ENCODE measurements at regions not wholly inside any gene's neighbourhood (a gene's known extent, or its start where the extent isn't known, plus 50 kb on each side); places are given as distances from the start of the nearest gene placed in this dataset.
"Not testable (repeated sequence)": the region's sequence is repeated elsewhere in the genome, so short reads cannot be mapped to it uniquely, and the experiment has no call there.

- H2AFZ ChIP-seq (replicated peaks; ENCODE audit: low read length, poor library complexity); H3K14ac ChIP-seq (replicated peaks; ENCODE audit: low read depth, low read length); H2BK15ac ChIP-seq (ENCODE audit: low read depth, low read length); BruUV-seq (replicated peaks); ATAC-seq (ENCODE audit: low read depth); H3K9me3 ChIP-seq (ENCODE audit: control insufficient read depth, insufficient read depth, low read length); DNase-seq; H3K79me1 ChIP-seq (ENCODE audit: low read depth in 1 of 2, low read length in 2 of 2); H2BK5ac ChIP-seq (ENCODE audit: low read depth, low read length, poor library complexity, severe bottlenecking); H3K36me3 ChIP-seq (ENCODE audit: control insufficient read depth, insufficient read depth, low read length); H4K5ac ChIP-seq (ENCODE audit: low read depth, low read length); H3K9me1 ChIP-seq (ENCODE audit: insufficient read depth, low read length); H3K4me2 ChIP-seq (ENCODE audit: low read depth, low read length); H3K4me1 ChIP-seq (ENCODE audit: control insufficient read depth, insufficient read depth, low read length); H2AK5ac ChIP-seq (ENCODE audit: low read depth, low read length); H3K4me3 ChIP-seq (ENCODE audit: insufficient read depth, low read depth, low read length); in situ Hi-C loops (cut with MboI; ENCODE audit: low sequenced_read_pairs); H4K20me1 ChIP-seq (ENCODE audit: insufficient read depth, low read length); H3K9ac ChIP-seq (ENCODE audit: low read depth, low read length); H3K23ac ChIP-seq (ENCODE audit: low read depth, low read length); H3K18ac ChIP-seq (ENCODE audit: low read depth, low read length); H3K27me3 ChIP-seq (ENCODE audit: control insufficient read depth, insufficient read depth, low read length); CTCF ChIA-PET; H3K56ac ChIP-seq (ENCODE audit: extremely low read depth, insufficient read depth, low read length); H2AK9ac ChIP-seq (replicated peaks; ENCODE audit: low read depth, low read length, poor library complexity); H4K91ac ChIP-seq (ENCODE audit: insufficient read depth, low read depth, low read length); dilution Hi-C loops (cut with HindIII; ENCODE audit: low sequenced_read_pairs, unreplicated experiment); H3K4ac ChIP-seq (ENCODE audit: low read depth, low read length); H4K8ac ChIP-seq (ENCODE audit: low read depth in 2 of 2, low read length in 2 of 2); H3K27ac ChIP-seq (ENCODE audit: insufficient read depth, low read length); intact Hi-C loops (cut with micrococcal nuclease); POLR2A ChIA-PET (ENCODE audit: unreplicated experiment); H2BK20ac ChIP-seq (ENCODE audit: low read depth, low read length); H2BK120ac ChIP-seq (ENCODE audit: low read depth, low read length): not testable (repeated sequence)
- no CpG with 5 or more reads among the region's 5 CpGs for WGBS, 2 experiments (ENCODE audit: extremely low coverage in 2 of 2, insufficient read length in 1 of 2)
These were observed 74.2 kb downstream of the KCNJ18 start for GRCh38 chr17:21766565-21766964.

GRCh38 chr17:21767162-21768156, 75.1 kb downstream of the KCNJ18 start:
- H3K27ac ChIP-seq (ENCODE audit: insufficient read depth, low read length); H3K23ac ChIP-seq (ENCODE audit: low read depth, low read length); in situ Hi-C loops (cut with MboI; ENCODE audit: low sequenced_read_pairs); H4K8ac ChIP-seq (ENCODE audit: low read depth in 2 of 2, low read length in 2 of 2); H3K4me2 ChIP-seq (ENCODE audit: low read depth, low read length); H3K14ac ChIP-seq (replicated peaks; ENCODE audit: low read depth, low read length); H2BK15ac ChIP-seq (ENCODE audit: low read depth, low read length); H4K91ac ChIP-seq (ENCODE audit: insufficient read depth, low read depth, low read length); H2BK5ac ChIP-seq (ENCODE audit: low read depth, low read length, poor library complexity, severe bottlenecking); DNase-seq; intact Hi-C loops (cut with micrococcal nuclease); H3K4ac ChIP-seq (ENCODE audit: low read depth, low read length); H3K56ac ChIP-seq (ENCODE audit: extremely low read depth, insufficient read depth, low read length); H2AFZ ChIP-seq (replicated peaks; ENCODE audit: low read length, poor library complexity); H4K5ac ChIP-seq (ENCODE audit: low read depth, low read length); H3K4me1 ChIP-seq (ENCODE audit: control insufficient read depth, insufficient read depth, low read length); CTCF ChIA-PET; H3K9me1 ChIP-seq (ENCODE audit: insufficient read depth, low read length); H4K20me1 ChIP-seq (ENCODE audit: insufficient read depth, low read length); BruUV-seq (replicated peaks); H3K18ac ChIP-seq (ENCODE audit: low read depth, low read length); ATAC-seq (ENCODE audit: low read depth); H2AK9ac ChIP-seq (replicated peaks; ENCODE audit: low read depth, low read length, poor library complexity); H3K27me3 ChIP-seq (ENCODE audit: control insufficient read depth, insufficient read depth, low read length); H2AK5ac ChIP-seq (ENCODE audit: low read depth, low read length); H3K79me1 ChIP-seq (ENCODE audit: low read depth in 1 of 2, low read length in 2 of 2); H2BK20ac ChIP-seq (ENCODE audit: low read depth, low read length); dilution Hi-C loops (cut with HindIII; ENCODE audit: low sequenced_read_pairs, unreplicated experiment); H3K9ac ChIP-seq (ENCODE audit: low read depth, low read length); POLR2A ChIA-PET (ENCODE audit: unreplicated experiment); H3K36me3 ChIP-seq (ENCODE audit: control insufficient read depth, insufficient read depth, low read length); H3K9me3 ChIP-seq (ENCODE audit: control insufficient read depth, insufficient read depth, low read length); H2BK120ac ChIP-seq (ENCODE audit: low read depth, low read length); H3K4me3 ChIP-seq (ENCODE audit: insufficient read depth, low read depth, low read length): not testable (repeated sequence)
- no CpG with 5 or more reads among the region's 7 CpGs for WGBS, 2 experiments (ENCODE audit: extremely low coverage in 2 of 2, insufficient read length in 1 of 2)

Measured in IMR-90 (cell line).